ENCODE measurements at regions not wholly inside any gene's neighbourhood (a gene's known extent, or its start where the extent isn't known, plus 50 kb on each side); places are given as distances from the start of the nearest gene placed in this dataset.

GRCh38 chr7:35520810-35521625 is 173.9 kb downstream of the HERPUD2 start:
- Histone ChIP-seq H3K9me3 (ENCODE audit: control insufficient read depth in 2 of 2, low read length in 2 of 2) (no peaks in the 10 kb centered on the region), H3K27ac (ENCODE audit: low read depth in 2 of 2, low read length in 2 of 2) (no peak overlapping the region), H3K4me1 (ENCODE audit: control insufficient read depth in 2 of 2, insufficient read depth in 2 of 2, low read length in 2 of 2) (no peaks in the 10 kb centered on the region), H3K36me3 (ENCODE audit: control insufficient read depth in 2 of 2, insufficient read depth in 2 of 2, low read length in 2 of 2) (no peaks in the 10 kb centered on the region), H3K4me3 (ENCODE audit: low read length in 2 of 2) (no peak overlapping the region), H3K27me3 (ENCODE audit: control insufficient read depth in 2 of 2, insufficient read depth in 2 of 2, low read length in 2 of 2) (no peaks in the 10 kb centered on the region), H3K9ac (ENCODE audit: low read depth in 1 of 2, low read length in 2 of 2) (no peak overlapping the region)

- Histone ChIP-seq H3K9ac (ENCODE audit: low read depth in 1 of 2, low read length in 2 of 2) (no peak overlapping the region), H3K36me3 (ENCODE audit: control insufficient read depth in 2 of 2, insufficient read depth in 2 of 2, low read length in 2 of 2) (no peaks in the 10 kb centered on the region), H3K27me3 (ENCODE audit: control insufficient read depth in 2 of 2, insufficient read depth in 2 of 2, low read length in 2 of 2) (no peaks in the 10 kb centered on the region), H3K9me3 (ENCODE audit: control insufficient read depth in 2 of 2, low read length in 2 of 2) (no peaks in the 10 kb centered on the region), H3K4me3 (ENCODE audit: low read length in 2 of 2) (no peak overlapping the region), H3K4me1 (ENCODE audit: control insufficient read depth in 2 of 2, insufficient read depth in 2 of 2, low read length in 2 of 2) (no peaks in the 10 kb centered on the region), H3K27ac (ENCODE audit: low read depth in 2 of 2, low read length in 2 of 2) (no peak overlapping the region)
These were observed 174.7 kb downstream of the HERPUD2 start for GRCh38 chr7:35519971-35520809.

GRCh38 chr7:35518767-35519166 is 176.2 kb downstream of the HERPUD2 start:
- Histone ChIP-seq H3K9me3 (ENCODE audit: control insufficient read depth in 2 of 2, low read length in 2 of 2) (no peaks in the 10 kb centered on the region), H3K36me3 (ENCODE audit: control insufficient read depth in 2 of 2, insufficient read depth in 2 of 2, low read length in 2 of 2) (no peaks in the 10 kb centered on the region), H3K4me1 (ENCODE audit: control insufficient read depth in 2 of 2, insufficient read depth in 2 of 2, low read length in 2 of 2) (no peaks in the 10 kb centered on the region), H3K9ac (ENCODE audit: low read depth in 1 of 2, low read length in 2 of 2) (no peak overlapping the region), H3K27ac (ENCODE audit: low read depth in 2 of 2, low read length in 2 of 2) (no peak overlapping the region), H3K4me3 (ENCODE audit: low read length in 2 of 2) (no peak overlapping the region), H3K27me3 (ENCODE audit: control insufficient read depth in 2 of 2, insufficient read depth in 2 of 2, low read length in 2 of 2) (peaks cover 0 to 2% of the 10 kb centered on the region in 2 donors)

GRCh38 chr7:35516498-35516897 is 178.4 kb downstream of the HERPUD2 start:
- Histone ChIP-seq H3K27ac (ENCODE audit: low read depth in 2 of 2, low read length in 2 of 2) (no peak overlapping the region), H3K27me3 (ENCODE audit: control insufficient read depth in 2 of 2, insufficient read depth in 2 of 2, low read length in 2 of 2) (peaks cover 0 to 5% of the 10 kb centered on the region in 2 donors), H3K4me1 (ENCODE audit: control insufficient read depth in 2 of 2, insufficient read depth in 2 of 2, low read length in 2 of 2) (no peaks in the 10 kb centered on the region), H3K36me3 (ENCODE audit: control insufficient read depth in 2 of 2, insufficient read depth in 2 of 2, low read length in 2 of 2) (no peaks in the 10 kb centered on the region), H3K9ac (ENCODE audit: low read depth in 1 of 2, low read length in 2 of 2) (no peak overlapping the region), H3K4me3 (ENCODE audit: low read length in 2 of 2) (no peak overlapping the region), H3K9me3 (ENCODE audit: control insufficient read depth in 2 of 2, low read length in 2 of 2) (no peaks in the 10 kb centered on the region)

GRCh38 chr7:35513828-35514227 is 181.1 kb downstream of the HERPUD2 start:
- Histone ChIP-seq H3K27me3 (ENCODE audit: control insufficient read depth in 2 of 2, insufficient read depth in 2 of 2, low read length in 2 of 2) (peaks cover 0 to 6% of the 10 kb centered on the region in 2 donors), H3K36me3 (ENCODE audit: control insufficient read depth in 2 of 2, insufficient read depth in 2 of 2, low read length in 2 of 2) (no peaks in the 10 kb centered on the region), H3K4me1 (ENCODE audit: control insufficient read depth in 2 of 2, insufficient read depth in 2 of 2, low read length in 2 of 2) (no peaks in the 10 kb centered on the region), H3K4me3 (ENCODE audit: low read length in 2 of 2) (no peak overlapping the region), H3K27ac (ENCODE audit: low read depth in 2 of 2, low read length in 2 of 2) (no peak overlapping the region), H3K9ac (ENCODE audit: low read depth in 1 of 2, low read length in 2 of 2) (no peak overlapping the region), H3K9me3 (ENCODE audit: control insufficient read depth in 2 of 2, low read length in 2 of 2) (no peaks in the 10 kb centered on the region)

GRCh38 chr7:35513195-35513594 is 181.7 kb downstream of the HERPUD2 start:
- Histone ChIP-seq H3K27me3 (ENCODE audit: control insufficient read depth in 2 of 2, insufficient read depth in 2 of 2, low read length in 2 of 2) (peaks cover 0 to 6% of the 10 kb centered on the region in 2 donors), H3K4me3 (ENCODE audit: low read length in 2 of 2) (no peak overlapping the region), H3K9ac (ENCODE audit: low read depth in 1 of 2, low read length in 2 of 2) (no peak overlapping the region), H3K36me3 (ENCODE audit: control insufficient read depth in 2 of 2, insufficient read depth in 2 of 2, low read length in 2 of 2) (no peaks in the 10 kb centered on the region), H3K27ac (ENCODE audit: low read depth in 2 of 2, low read length in 2 of 2) (no peak overlapping the region), H3K4me1 (ENCODE audit: control insufficient read depth in 2 of 2, insufficient read depth in 2 of 2, low read length in 2 of 2) (no peaks in the 10 kb centered on the region), H3K9me3 (ENCODE audit: control insufficient read depth in 2 of 2, low read length in 2 of 2) (no peaks in the 10 kb centered on the region)

- H3K4me1 ChIP-seq (ENCODE audit: control insufficient read depth in 2 of 2, insufficient read depth in 2 of 2, low read length in 2 of 2): no peaks in the 10 kb centered on the region
These were observed 182.2 kb downstream of the HERPUD2 start for GRCh38 chr7:35512716-35513115.

GRCh38 chr7:35508623-35509400 is 186.1 kb downstream of the HERPUD2 start:
- peaks cover 0 to 5% of the 10 kb centered on the region in 2 donors for H3K27me3 ChIP-seq (ENCODE audit: control insufficient read depth in 2 of 2, insufficient read depth in 2 of 2, low read length in 2 of 2)
- no peaks in the 10 kb centered on the region for H3K4me1 ChIP-seq (ENCODE audit: control insufficient read depth in 2 of 2, insufficient read depth in 2 of 2, low read length in 2 of 2)
- no peaks in the 10 kb centered on the region for H3K36me3 ChIP-seq (ENCODE audit: control insufficient read depth in 2 of 2, insufficient read depth in 2 of 2, low read length in 2 of 2)
- no peak overlapping the region for H3K4me3 ChIP-seq (ENCODE audit: low read length in 2 of 2)
- no peaks in the 10 kb centered on the region for H3K9me3 ChIP-seq (ENCODE audit: control insufficient read depth in 2 of 2, low read length in 2 of 2)
- H3K27ac ChIP-seq (ENCODE audit: low read depth in 2 of 2, low read length in 2 of 2): no peak overlapping the region
- H3K9ac ChIP-seq (ENCODE audit: low read depth in 1 of 2, low read length in 2 of 2): no peak overlapping the region

More at GRCh38 chr7:35512716-35513115, 182.2 kb downstream of the HERPUD2 start:
- H3K4me3 ChIP-seq (ENCODE audit: low read length in 2 of 2): no peak overlapping the region
- H3K27me3 ChIP-seq (ENCODE audit: control insufficient read depth in 2 of 2, insufficient read depth in 2 of 2, low read length in 2 of 2): peaks cover 0 to 6% of the 10 kb centered on the region in 2 donors
- no peak overlapping the region for H3K9ac ChIP-seq (ENCODE audit: low read depth in 1 of 2, low read length in 2 of 2)
- no peaks in the 10 kb centered on the region for H3K36me3 ChIP-seq (ENCODE audit: control insufficient read depth in 2 of 2, insufficient read depth in 2 of 2, low read length in 2 of 2)
- no peaks in the 10 kb centered on the region for H3K9me3 ChIP-seq (ENCODE audit: control insufficient read depth in 2 of 2, low read length in 2 of 2)
- H3K27ac ChIP-seq (ENCODE audit: low read depth in 2 of 2, low read length in 2 of 2): no peak overlapping the region

- H3K9me3 ChIP-seq (ENCODE audit: control insufficient read depth in 2 of 2, low read length in 2 of 2): no peaks in the 10 kb centered on the region
- H3K4me1 ChIP-seq (ENCODE audit: control insufficient read depth in 2 of 2, insufficient read depth in 2 of 2, low read length in 2 of 2): no peaks in the 10 kb centered on the region
- no peaks in the 10 kb centered on the region for H3K36me3 ChIP-seq (ENCODE audit: control insufficient read depth in 2 of 2, insufficient read depth in 2 of 2, low read length in 2 of 2)
- no peak overlapping the region for H3K9ac ChIP-seq (ENCODE audit: low read depth in 1 of 2, low read length in 2 of 2)
- no peak overlapping the region for H3K27ac ChIP-seq (ENCODE audit: low read depth in 2 of 2, low read length in 2 of 2)
- H3K4me3 ChIP-seq (ENCODE audit: low read length in 2 of 2): no peak overlapping the region
- no peaks in the 10 kb centered on the region for H3K27me3 ChIP-seq (ENCODE audit: control insufficient read depth in 2 of 2, insufficient read depth in 2 of 2, low read length in 2 of 2)
These were observed 189.9 kb downstream of the HERPUD2 start for GRCh38 chr7:35505066-35505465.

Data from mucosa of rectum (tissue), 2 donors.